ENCODE measurements at regions not wholly inside any gene's neighbourhood (a gene's known extent, or its start where the extent isn't known, plus 50 kb on each side); places are given as distances from the start of the nearest gene placed in this dataset.

- no peak; a peak in 1 of 6 replicates for ATAC-seq
- peaks cover 10% of the 10 kb centered on the region; the same call in 2 of the 3 replicates for H3K9me3 ChIP-seq
- no peak for FAIRE-seq
- DNase-seq (ENCODE audit: low read depth in 1 of 2, low spot score in 1 of 2): no peak
- no peaks in the 10 kb centered on the region for H3K4me1 ChIP-seq
- CTCF ChIA-PET: interaction anchor here (0.7 kb wide), 1 partner anchor 61 kb away, joined by 3 read pairs; no protein-coding TSS in a partner anchor
- POLR2A ChIA-PET: no interaction called here
- 60% methylated on average over 3 of the region's 3 CpGs for WGBS (ENCODE audit: missing lambda C conversion rate)
- no peak overlapping the region for H3K4me3 ChIP-seq
- H3K27ac ChIP-seq: no peak overlapping the region
- no peak for TF ChIP-seq RARB (CRISPR knock-in tag; IDR thresholded peaks at IDR 0.05)
- no peak for TF ChIP-seq EHF (CRISPR knock-in tag; IDR thresholded peaks at IDR 0.05)
- no peak for TF ChIP-seq JUN (IDR thresholded peaks at IDR 0.05)
- TF ChIP-seq ELK1 (IDR thresholded peaks at IDR 0.05; ENCODE audit: low read depth, low read length): no peak
- no peak for TF ChIP-seq HDAC2 (IDR thresholded peaks at IDR 0.05)
- no peak for TF ChIP-seq PBX3 (IDR thresholded peaks at IDR 0.05)
- H3K4me2 ChIP-seq: no peak overlapping the region
Measured at GRCh38 chr3:150096700-150097587, 126.2 kb upstream of the PFN2 start.

GRCh38 chr3:150094150-150094933 lies 123.6 kb upstream of the PFN2 start:
- no peak for TF ChIP-seq FOSB (CRISPR knock-in tag; IDR thresholded peaks at IDR 0.05)
- TF ChIP-seq ZC3H11A (IDR thresholded peaks at IDR 0.05): no peak
- no peak for TF ChIP-seq USF2 (IDR thresholded peaks at IDR 0.05)
- no peak for TF ChIP-seq RAD21 (conservative IDR thresholded peaks at IDR 0.05 in 1 of 2, IDR thresholded peaks at IDR 0.05 in 1 of 2)
- TF ChIP-seq EP300 (IDR thresholded peaks at IDR 0.05): no peak
- no peak for TF ChIP-seq RFX5 (IDR thresholded peaks at IDR 0.05)
- TF ChIP-seq TP53 (CRISPR knock-in tag; IDR thresholded peaks at IDR 0.05): no peak
- no peak for TF ChIP-seq HOXA7 (CRISPR knock-in tag; IDR thresholded peaks at IDR 0.05)
- TF ChIP-seq GATA3 (IDR thresholded peaks at IDR 0.05; ENCODE audit: borderline replicate concordance): no peak
- ATAC-seq (no peak; a peak in 1 of 6 replicates), DNase-seq (ENCODE audit: low read depth in 1 of 2, low spot score in 1 of 2) (no peak), FAIRE-seq (no peak)
- H3K27ac ChIP-seq: no peak overlapping the region
- ChIA-PET CTCF (interaction anchor here (0.6 to 1.3 kb wide), 3 partner anchors 14 to 35 kb away, joined by 3 read pairs; no protein-coding TSS in a partner anchor), POLR2A (no interaction called here)
- no peaks in the 10 kb centered on the region for H3K9me3 ChIP-seq
- H3K4me3 ChIP-seq: no peak overlapping the region
- H3K4me1 ChIP-seq: no peaks in the 10 kb centered on the region
- H3K4me2 ChIP-seq: no peak overlapping the region
- WGBS (ENCODE audit: missing lambda C conversion rate): 68% methylated on average over 7 of the region's 7 CpGs

GRCh38 chr3:150091626-150092025 lies 120.9 kb upstream of the PFN2 start:
- 49% methylated on average over 4 of the region's 4 CpGs for WGBS (ENCODE audit: missing lambda C conversion rate)
- Histone ChIP-seq H3K27ac (no peak overlapping the region), H3K4me2 (no peak overlapping the region), H3K9me3 (no peaks in the 10 kb centered on the region), H3K4me1 (no peaks in the 10 kb centered on the region), H3K4me3 (no peak overlapping the region)
- CTCF ChIA-PET: interaction anchor here (0.9 to 2.1 kb wide), 4 partner anchors 21 to 129 kb away, joined by 3 to 5 read pairs (median 4); no protein-coding TSS in a partner anchor
- TF ChIP-seq E2F6 (IDR thresholded peaks at IDR 0.05; ENCODE audit: borderline replicate concordance, low read depth) (no peak), RFX5 (IDR thresholded peaks at IDR 0.05) (no peak), CBX8 (IDR thresholded peaks at IDR 0.05) (no peak), BCL3 (IDR thresholded peaks at IDR 0.05) (no peak), CBX2 (IDR thresholded peaks at IDR 0.05; ENCODE audit: borderline replicate concordance, low read depth) (no peak), MAZ (IDR thresholded peaks at IDR 0.05; ENCODE audit: borderline replicate concordance, low read depth, low read length) (no peak), ESRRA (IDR thresholded peaks at IDR 0.05; ENCODE audit: borderline replicate concordance, low read length) (no peak), BHLHE40 (IDR thresholded peaks at IDR 0.05; ENCODE audit: low read depth, low read length) (no peak), TFCP2L1 (CRISPR knock-in tag; IDR thresholded peaks at IDR 0.05) (no peak)
- ATAC-seq (no peak), DNase-seq (ENCODE audit: low read depth in 1 of 2, low spot score in 1 of 2) (no peak), FAIRE-seq (no peak)
- POLR2A ChIA-PET: no interaction called here

Measured in A549 (cell line).